Epithelial cell of proximal tubule (primary cell): ENCODE measurements at regions not wholly inside any gene's neighbourhood (a gene's known extent, or its start where the extent isn't known, plus 50 kb on each side); places are given as distances from the start of the nearest gene placed in this dataset.

Experiments used
- DNase-seq: peaks from one replicate; pipeline ENCODE4 v3.0.0-alpha.2; 2011; ENCODE audit warnings: low read depth
- H3K4me3 ChIP-seq: 2 replicates; pipeline ENCODE4 v1.5.1; 2011; ENCODE audit warnings: low read depth, mild to moderate bottlenecking, low read length
- TF ChIP-seq, protein P1 (sequence below): conservative IDR thresholded peaks from 2 replicates; pipeline ENCODE4 v1.5.1; 2012; ENCODE audit warnings: low read depth, mild to moderate bottlenecking, low read length

- H3K4me3 ChIP-seq, result no peak overlapping the region
- TF ChIP-seq, protein P1, sequence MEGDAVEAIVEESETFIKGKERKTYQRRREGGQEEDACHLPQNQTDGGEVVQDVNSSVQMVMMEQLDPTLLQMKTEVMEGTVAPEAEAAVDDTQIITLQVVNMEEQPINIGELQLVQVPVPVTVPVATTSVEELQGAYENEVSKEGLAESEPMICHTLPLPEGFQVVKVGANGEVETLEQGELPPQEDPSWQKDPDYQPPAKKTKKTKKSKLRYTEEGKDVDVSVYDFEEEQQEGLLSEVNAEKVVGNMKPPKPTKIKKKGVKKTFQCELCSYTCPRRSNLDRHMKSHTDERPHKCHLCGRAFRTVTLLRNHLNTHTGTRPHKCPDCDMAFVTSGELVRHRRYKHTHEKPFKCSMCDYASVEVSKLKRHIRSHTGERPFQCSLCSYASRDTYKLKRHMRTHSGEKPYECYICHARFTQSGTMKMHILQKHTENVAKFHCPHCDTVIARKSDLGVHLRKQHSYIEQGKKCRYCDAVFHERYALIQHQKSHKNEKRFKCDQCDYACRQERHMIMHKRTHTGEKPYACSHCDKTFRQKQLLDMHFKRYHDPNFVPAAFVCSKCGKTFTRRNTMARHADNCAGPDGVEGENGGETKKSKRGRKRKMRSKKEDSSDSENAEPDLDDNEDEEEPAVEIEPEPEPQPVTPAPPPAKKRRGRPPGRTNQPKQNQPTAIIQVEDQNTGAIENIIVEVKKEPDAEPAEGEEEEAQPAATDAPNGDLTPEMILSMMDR, result no peak
- no peak for DNase-seq
These were observed 1889.4 kb upstream of the CDH9 start for GRCh38 chr5:28927559-28928326.

DNA sequence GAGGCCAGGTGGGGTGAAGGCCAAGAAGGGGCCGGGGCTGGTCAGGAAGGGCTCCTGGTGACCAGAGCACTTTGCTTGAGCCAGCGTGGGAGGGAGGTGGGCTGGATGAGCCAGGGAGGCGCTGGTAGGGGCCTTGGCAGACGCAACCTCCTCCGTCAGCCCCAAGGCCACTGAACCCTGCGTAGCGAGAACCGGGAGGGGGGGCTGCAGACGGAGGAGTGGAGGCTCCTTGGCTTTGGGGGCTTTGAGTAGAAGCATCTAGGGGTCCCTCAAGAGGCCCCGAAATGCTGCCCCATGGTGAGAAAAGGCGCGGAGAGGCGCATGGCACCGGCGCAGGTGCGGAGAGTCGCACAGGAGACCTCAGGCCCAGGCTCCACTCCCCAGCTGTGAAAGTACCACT, 1888.0 kb upstream of the CDH9 start:
- TF ChIP-seq, protein P1, result no peak
- H3K4me3 ChIP-seq, result no peak overlapping the region
- no peak for DNase-seq

DNA sequence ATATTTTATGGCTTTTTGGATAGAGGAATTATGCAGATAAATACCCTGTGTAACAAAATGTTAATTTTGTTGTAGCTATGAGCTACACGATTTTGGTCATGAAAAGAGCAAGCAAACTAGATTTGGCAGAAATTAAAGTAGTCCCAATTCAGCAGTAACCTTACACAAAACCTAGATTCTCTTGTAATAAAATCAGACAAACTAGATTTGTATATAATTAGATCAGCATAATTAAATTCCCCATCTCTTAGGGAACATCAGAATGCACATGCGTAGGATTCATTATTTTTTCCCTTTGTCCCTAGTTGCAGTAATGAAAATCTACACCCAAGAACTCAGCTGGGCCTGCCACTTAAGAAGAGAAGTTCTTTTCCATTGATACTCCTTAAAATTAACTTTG, 1879.2 kb upstream of the CDH9 start:
- no peak for DNase-seq
- H3K4me3 ChIP-seq, result no peak overlapping the region
- TF ChIP-seq, protein P1, result no peak

DNA sequence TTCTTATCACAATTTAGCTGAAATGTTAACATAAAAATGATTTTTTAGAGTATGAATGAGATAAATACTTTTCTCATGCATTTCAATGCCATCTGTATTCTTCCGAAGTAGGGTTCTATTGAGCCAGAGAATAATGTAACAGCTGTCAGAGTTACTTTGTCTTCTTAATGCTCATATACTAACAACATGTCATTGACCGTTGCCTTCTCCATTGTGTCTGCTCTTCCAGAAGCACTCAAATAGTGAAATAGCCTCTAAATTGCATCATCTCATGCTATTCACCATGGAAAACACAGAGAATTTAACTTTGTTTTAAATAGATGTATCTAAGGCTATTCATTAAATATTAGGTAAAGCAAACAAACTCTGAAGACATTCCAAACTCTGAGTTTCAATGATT, 1875.9 kb upstream of the CDH9 start:
- no peak overlapping the region for H3K4me3 ChIP-seq
- TF ChIP-seq, protein P1, result no peak

DNA sequence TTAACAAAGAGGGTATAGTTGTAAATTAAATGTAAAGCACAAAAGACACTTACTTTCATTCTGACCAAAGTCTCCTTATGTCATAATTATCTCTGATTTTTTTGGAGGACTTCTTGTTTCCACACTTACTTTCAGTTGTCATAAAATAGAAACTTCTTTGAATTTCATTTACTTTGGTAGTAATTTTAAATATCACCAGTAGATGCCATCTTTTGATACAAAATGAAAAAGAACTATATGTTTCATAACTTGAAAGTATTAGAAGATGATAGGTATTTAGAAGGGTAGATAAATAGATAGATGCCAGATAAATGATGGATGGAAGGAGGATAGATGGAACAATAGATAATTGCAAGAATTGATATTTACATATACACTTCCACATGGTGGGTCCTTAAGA, 1865.3 kb upstream of the CDH9 start:
- H3K4me3 ChIP-seq, result no peak overlapping the region
- TF ChIP-seq, protein P1, result no peak
- no peak for DNase-seq

More for the DNA sequence above, 1875.9 kb upstream of the CDH9 start:
- no peak for DNase-seq

DNA sequence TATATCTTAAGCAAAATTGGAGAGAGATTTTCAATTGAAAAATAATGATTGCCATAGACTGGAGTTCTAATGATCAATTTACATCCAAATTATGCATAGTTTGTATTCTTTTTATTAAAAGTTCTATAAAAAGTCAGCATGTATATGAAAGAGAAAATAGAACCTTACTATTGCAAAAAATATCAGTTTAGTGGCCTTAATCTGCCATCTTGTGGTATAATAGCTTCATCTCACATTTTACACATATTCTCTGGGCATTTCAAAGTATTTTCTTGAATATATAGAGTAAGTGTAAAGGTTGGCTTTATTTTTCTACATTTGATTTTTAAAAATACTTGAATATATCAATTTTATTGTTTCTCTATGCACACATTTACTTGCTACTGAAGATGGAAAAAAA, 1858.6 kb upstream of the CDH9 start:
- TF ChIP-seq, protein P1, result no peak
- H3K4me3 ChIP-seq, result no peak overlapping the region
- DNase-seq, result no peak

DNA sequence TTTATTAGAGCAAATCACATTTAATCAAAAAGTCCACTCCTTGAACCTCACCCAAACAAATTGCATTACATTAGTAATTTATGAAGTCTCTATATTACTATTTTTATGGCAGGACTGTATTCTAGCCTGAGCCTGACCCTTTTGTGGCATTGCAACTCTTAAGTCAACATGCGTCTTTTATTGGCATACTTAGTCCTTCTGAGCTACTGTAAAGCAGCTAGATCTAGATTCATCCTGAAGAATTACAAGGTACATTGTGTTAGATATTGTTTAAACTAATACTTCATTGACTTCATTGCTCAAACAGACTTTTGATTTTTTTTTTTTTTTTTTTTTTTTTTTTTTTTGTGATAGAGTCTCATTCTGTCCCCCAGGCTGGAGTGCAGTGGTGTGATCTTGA, 1842.5 kb upstream of the CDH9 start:
- TF ChIP-seq, protein P1, result no peak
- no peak overlapping the region for H3K4me3 ChIP-seq
- DNase-seq, result no peak
